IPS-20b (cell line): ENCODE measurements at regions not wholly inside any gene's neighbourhood (a gene's known extent, or its start where the extent isn't known, plus 50 kb on each side); places are given as distances from the start of the nearest gene placed in this dataset.
A peak's percentile ranks its signal among the peaks of the same experiment; 100 is the strongest.
"Not testable (repeated sequence)": the region's sequence is repeated elsewhere in the genome, so short reads cannot be mapped to it uniquely, and the experiment has no call there.

Experiments used
- H3K27ac ChIP-seq: one replicate; pipeline ENCODE4 v1.5.1; 2013; ENCODE audit warnings: low read length
- H3K27me3 ChIP-seq: 2 replicates; pipeline ENCODE4 v1.6.1; 2013; ENCODE audit warnings: mild to moderate bottlenecking, low read length, inconsistent platforms; ENCODE audit not compliant: insufficient read depth
- H3K36me3 ChIP-seq: 2 replicates; pipeline ENCODE4 v1.6.1; 2013; ENCODE audit warnings: low read depth, mild to moderate bottlenecking, inconsistent platforms, low read length, moderate library complexity; ENCODE audit not compliant: insufficient read depth
- H3K4me1 ChIP-seq: 2 replicates; pipeline ENCODE4 v1.6.1; 2013; ENCODE audit warnings: mild to moderate bottlenecking, control low read depth, inconsistent platforms, low read length, moderate library complexity; ENCODE audit not compliant: insufficient read depth
- H3K4me3 ChIP-seq: 2 replicates; pipeline ENCODE4 v1.5.1; 2013; ENCODE audit warnings: mild to moderate bottlenecking, low read length, inconsistent platforms
- H3K9ac ChIP-seq: 2 replicates; pipeline ENCODE4 v1.6.1; 2013; ENCODE audit warnings: low read depth, mild to moderate bottlenecking, inconsistent platforms, low read length, moderate library complexity
- H3K9me3 ChIP-seq: 2 replicates; pipeline ENCODE4 v1.6.1; 2013; ENCODE audit warnings: mild to moderate bottlenecking, low read depth, low read length, inconsistent platforms; ENCODE audit not compliant: insufficient read depth

- H3K27ac ChIP-seq, H3K4me3 ChIP-seq, H3K9me3 ChIP-seq, H3K36me3 ChIP-seq, H3K9ac ChIP-seq, H3K27me3 ChIP-seq, H3K4me1 ChIP-seq: not testable (repeated sequence)
Measured at GRCh38 chr1:228611707-228612106, 123.6 kb upstream of the RHOU start.

GRCh38 chr1:228622002-228622716 lies 113.1 kb upstream of the RHOU start:
- H3K36me3 ChIP-seq, H3K9ac ChIP-seq, H3K4me1 ChIP-seq, H3K4me3 ChIP-seq, H3K9me3 ChIP-seq, H3K27ac ChIP-seq, H3K27me3 ChIP-seq: not testable (repeated sequence)

DNA sequence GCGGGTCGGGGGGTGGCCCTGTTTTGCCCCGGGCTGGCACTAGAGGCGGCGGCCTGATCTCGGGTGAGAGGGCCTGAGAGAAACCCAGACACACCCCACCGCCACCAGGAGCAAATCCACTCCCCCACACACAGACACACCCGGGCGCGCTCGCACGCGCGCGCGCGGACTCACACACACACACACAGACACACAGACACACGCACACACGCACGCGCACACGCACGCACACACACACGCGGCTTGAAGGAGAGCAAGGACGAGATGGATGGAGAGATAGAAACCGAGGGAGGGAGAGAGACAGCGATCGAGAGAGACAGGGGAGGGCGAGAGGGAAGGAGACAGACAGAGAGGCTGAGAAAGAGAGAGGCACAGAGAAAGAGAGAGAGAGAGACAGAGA lies 108.8 kb upstream of the RHOU start:
- H3K9ac ChIP-seq, H3K36me3 ChIP-seq, H3K4me1 ChIP-seq, H3K4me3 ChIP-seq, H3K27ac ChIP-seq, H3K27me3 ChIP-seq, H3K9me3 ChIP-seq: not testable (repeated sequence)

DNA sequence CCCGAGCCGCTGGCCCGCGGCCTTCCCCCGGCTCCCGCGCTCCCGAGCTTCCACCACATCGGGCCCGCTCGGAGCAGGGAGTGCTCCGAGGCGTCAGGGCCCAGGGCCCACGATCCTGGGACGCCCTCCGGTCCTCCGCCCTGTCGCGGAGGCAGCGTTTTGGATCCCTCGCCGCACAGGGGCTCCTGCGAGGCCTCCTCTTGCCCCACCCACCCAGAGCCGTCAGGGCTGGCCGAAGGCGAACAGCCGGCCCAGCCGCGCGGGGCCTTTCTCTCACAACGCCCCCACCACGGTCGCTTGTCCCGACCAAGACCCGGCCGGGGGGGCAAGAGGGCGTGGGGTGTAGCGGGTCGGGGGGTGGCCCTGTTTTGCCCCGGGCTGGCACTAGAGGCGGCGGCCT lies 102.4 kb upstream of the RHOU start:
- H3K36me3 ChIP-seq, H3K27me3 ChIP-seq, H3K4me3 ChIP-seq, H3K9ac ChIP-seq, H3K4me1 ChIP-seq, H3K27ac ChIP-seq, H3K9me3 ChIP-seq: not testable (repeated sequence)

- H3K4me3 ChIP-seq, H3K36me3 ChIP-seq, H3K4me1 ChIP-seq, H3K9me3 ChIP-seq, H3K9ac ChIP-seq, H3K27ac ChIP-seq, H3K27me3 ChIP-seq: not testable (repeated sequence)
Measured at GRCh38 chr1:228635304-228635703, 100.0 kb upstream of the RHOU start.

GRCh38 chr1:228637529-228637928 lies 97.8 kb upstream of the RHOU start:
- H3K9ac ChIP-seq, H3K9me3 ChIP-seq, H3K27me3 ChIP-seq, H3K27ac ChIP-seq, H3K4me3 ChIP-seq, H3K4me1 ChIP-seq, H3K36me3 ChIP-seq: not testable (repeated sequence)

- no peaks in the 10 kb centered on the region; the same call in 1 of the 2 replicates for H3K4me1 ChIP-seq
- H3K27me3 ChIP-seq = peaks cover 55% of the 10 kb centered on the region
- H3K9me3 ChIP-seq = no peaks in the 10 kb centered on the region
- no peak overlapping the region for H3K27ac ChIP-seq
- no peak overlapping the region for H3K9ac ChIP-seq
- H3K36me3 ChIP-seq = no peaks in the 10 kb centered on the region
- H3K4me3 ChIP-seq = peak overlapping the region; percentile 72
Measured at GRCh38 chr1:228646717-228647522, 88.4 kb upstream of the RHOU start.

DNA sequence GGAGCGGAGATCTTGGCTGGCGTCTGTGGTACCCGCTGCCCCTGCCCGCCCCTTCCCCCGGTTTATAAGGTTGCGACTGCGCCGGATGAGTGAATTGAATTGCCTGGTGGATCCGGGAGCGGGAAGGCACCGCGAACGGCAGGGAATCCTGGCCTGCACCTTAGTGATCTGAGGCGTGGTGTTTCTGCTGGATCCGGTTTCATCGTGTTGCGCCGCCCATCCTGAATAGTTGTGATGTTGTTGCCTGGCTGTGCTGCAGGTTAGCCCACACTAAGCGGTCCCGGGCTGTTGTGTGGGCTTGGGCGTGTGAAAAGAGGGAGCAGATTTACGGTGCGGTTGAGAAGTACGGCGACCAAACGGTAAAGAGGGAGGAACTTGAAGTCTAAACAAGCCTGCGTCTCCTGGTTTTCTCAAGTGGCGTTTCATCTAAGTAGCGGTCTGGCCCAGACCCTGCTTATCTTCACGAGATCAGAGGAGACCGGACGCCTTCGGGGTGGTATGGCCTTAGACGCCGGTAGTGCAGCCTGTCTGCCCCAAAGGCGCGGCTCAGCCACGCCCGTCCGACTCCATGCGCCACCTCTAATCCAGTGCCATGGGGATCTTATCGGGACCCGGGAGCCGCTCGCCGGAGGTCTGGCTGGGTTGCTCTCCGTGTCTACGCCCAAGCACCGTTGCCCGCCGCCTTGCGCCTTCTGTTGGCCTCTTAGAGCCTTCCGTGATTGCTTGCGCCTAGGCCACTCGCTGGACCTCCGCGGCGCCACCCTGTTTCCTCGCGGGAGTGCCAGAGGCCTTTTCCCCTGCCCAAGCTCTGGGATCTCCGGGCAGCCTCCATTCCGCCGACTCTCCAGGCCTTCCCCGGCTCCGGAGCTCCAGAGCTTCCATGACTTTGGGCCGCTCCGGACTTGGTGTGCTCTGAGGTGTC lies 87.5 kb upstream of the RHOU start:
- H3K9ac ChIP-seq = no peak overlapping the region
- peaks cover 59% of the 10 kb centered on the region for H3K27me3 ChIP-seq
- H3K27ac ChIP-seq = no peak overlapping the region

DNA sequence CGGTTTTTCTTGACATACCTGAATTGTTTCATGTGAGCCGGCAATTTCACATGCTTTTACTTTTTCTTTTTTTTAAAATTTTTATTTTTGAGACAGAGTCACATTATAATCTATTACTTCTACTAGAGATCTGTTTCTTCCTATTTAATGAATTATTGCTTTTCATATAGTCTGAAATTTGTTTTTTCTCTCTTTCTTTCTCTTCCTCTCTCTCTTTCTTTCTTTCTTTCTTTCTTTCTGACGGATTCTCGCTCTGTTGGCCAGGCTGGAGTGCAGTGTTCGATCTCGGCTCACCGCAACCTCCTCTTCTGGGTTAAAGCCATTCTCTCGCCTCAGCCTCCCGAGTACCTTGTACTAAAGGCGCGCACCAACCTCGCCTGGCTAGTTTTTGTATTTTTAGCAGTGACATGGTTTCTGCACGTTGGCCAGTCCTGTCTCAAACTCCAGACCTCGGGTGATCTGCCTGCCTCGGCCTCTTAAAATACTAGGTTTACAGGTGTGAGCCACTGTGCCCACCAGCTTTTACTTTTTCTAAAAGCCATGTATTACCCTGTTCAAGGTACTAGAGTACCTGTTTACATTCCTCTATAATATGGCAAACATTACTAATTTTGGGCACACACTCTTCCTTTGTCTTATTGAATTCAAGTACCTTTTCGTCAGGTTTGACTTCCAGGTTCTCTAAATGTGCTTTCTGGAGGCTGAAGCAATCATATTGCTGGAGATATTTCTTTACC lies 86.5 kb upstream of the RHOU start:
- Histone ChIP-seq H3K4me3 (peak overlapping the region; percentile 72; the same call in 1 of the 2 replicates), H3K27me3 (peaks cover 59% of the 10 kb centered on the region), H3K36me3 (no peaks in the 10 kb centered on the region), H3K27ac (no peak overlapping the region), H3K9me3 (no peaks in the 10 kb centered on the region), H3K9ac (no peak overlapping the region), H3K4me1 (no peaks in the 10 kb centered on the region; the same call in 1 of the 2 replicates)

More for the DNA sequence above, 87.5 kb upstream of the RHOU start:
- H3K4me1 ChIP-seq = no peaks in the 10 kb centered on the region; the same call in 1 of the 2 replicates
- no peaks in the 10 kb centered on the region for H3K9me3 ChIP-seq
- H3K4me3 ChIP-seq = peak overlapping the region; percentile 72
- no peaks in the 10 kb centered on the region for H3K36me3 ChIP-seq

GRCh38 chr1:228650141-228650540 lies 85.1 kb upstream of the RHOU start:
- Histone ChIP-seq H3K36me3 (no peaks in the 10 kb centered on the region), H3K4me1 (no peaks in the 10 kb centered on the region; the same call in 1 of the 2 replicates), H3K27me3 (peaks cover 59% of the 10 kb centered on the region), H3K4me3 (no peak overlapping the region), H3K9me3 (no peaks in the 10 kb centered on the region), H3K27ac (no peak overlapping the region), H3K9ac (no peak overlapping the region)

- Histone ChIP-seq H3K9ac (no peak overlapping the region), H3K9me3 (no peaks in the 10 kb centered on the region), H3K36me3 (no peaks in the 10 kb centered on the region), H3K4me3 (no peak overlapping the region), H3K27ac (no peak overlapping the region), H3K27me3 (peaks cover 59% of the 10 kb centered on the region), H3K4me1 (no peaks in the 10 kb centered on the region; the same call in 1 of the 2 replicates)
Measured at GRCh38 chr1:228650946-228651345, 84.3 kb upstream of the RHOU start.
